ENCODE measurements at regions not wholly inside any gene's neighbourhood (a gene's known extent, or its start where the extent isn't known, plus 50 kb on each side); places are given as distances from the start of the nearest gene placed in this dataset.
"Not testable (repeated sequence)": the region's sequence is repeated elsewhere in the genome, so short reads cannot be mapped to it uniquely, and the experiment has no call there.

DNA sequence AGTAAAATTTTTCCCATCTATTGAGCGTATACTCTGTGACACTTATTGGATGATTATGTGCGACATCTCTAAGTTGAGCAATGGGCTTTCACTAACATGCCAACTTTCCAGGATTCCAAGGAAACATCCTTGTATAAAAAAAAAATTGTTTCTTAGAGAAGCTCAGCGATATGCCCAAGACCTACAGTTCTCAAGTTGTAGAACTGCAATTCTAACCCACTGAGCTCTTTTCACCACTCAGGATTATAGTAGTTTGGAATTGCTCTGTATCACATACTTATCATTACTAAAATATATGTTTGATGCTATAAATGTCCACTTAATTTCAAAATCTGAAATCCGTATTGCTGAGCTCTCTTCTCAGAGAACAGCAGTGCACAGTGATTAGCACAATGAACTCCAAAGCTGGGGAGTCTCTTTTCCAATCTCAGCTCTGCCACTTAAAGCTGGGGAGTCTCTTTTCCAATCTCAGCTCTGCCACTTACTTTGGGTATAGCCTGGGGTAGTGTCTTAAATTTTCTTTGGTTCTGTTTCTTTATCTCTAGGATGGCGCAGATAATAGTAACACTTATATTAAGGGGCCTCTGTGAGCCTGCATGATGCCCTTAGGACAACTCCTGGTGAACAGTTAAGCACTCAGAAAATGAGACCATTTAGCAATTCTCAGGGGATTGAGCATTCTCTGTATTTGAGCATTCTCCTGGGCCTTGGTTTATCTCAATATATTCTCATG, 1722.2 kb upstream of the AGA start:
- no peak for DNase-seq (ENCODE audit: extremely low spot score)
- H3K27ac ChIP-seq (ENCODE audit: low read depth), result no peak overlapping the region
- no peak overlapping the region for H3K4me3 ChIP-seq (ENCODE audit: low read depth, low read length)
- no peaks in the 10 kb centered on the region for H3K36me3 ChIP-seq (ENCODE audit: insufficient read depth)
- H3K4me1 ChIP-seq (ENCODE audit: insufficient read depth), result no peaks in the 10 kb centered on the region
- WGBS, result 72% methylated on average over 5 of the region's 5 CpGs

DNA sequence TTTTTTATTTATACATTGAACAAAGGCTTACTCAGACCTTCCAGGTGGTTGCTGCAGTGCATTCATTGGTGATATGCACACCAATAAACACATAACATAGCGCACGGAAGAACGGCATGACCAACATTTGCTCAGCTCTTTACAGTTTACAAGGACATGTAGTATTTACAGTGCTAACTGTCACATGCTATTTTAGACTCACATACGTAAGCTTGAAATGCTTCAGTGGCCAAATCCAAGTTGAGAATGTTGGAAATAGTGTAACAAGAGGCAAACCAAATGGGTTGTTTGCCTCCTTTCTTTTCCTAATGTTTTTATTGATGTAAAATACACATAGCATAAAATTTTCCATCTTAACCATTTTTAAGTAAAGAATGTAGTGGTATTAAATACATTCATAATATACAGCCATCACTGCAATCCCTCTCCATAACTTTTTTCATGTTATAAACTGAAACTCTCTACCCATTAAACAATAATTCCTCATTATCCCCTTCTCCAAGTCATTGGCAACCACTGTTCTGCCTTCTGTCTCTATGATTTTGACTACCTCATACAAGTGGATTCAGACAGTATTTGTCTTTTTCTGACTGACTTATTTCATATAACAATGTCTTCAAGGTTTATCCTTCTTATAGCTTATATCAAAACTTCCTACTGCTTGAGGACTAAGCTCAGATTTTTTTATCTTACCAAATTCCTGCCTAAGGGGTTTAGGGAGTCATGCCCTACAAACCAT, 1722.9 kb upstream of the AGA start:
- H3K4me1 ChIP-seq (ENCODE audit: insufficient read depth), result no peaks in the 10 kb centered on the region
- H3K36me3 ChIP-seq (ENCODE audit: insufficient read depth), result no peaks in the 10 kb centered on the region
- no peak for DNase-seq (ENCODE audit: extremely low spot score)
- no peak overlapping the region for H3K27ac ChIP-seq (ENCODE audit: low read depth)
- WGBS, result 76% methylated on average over 4 of the region's 4 CpGs
- no peak overlapping the region for H3K4me3 ChIP-seq (ENCODE audit: low read depth, low read length)

DNA sequence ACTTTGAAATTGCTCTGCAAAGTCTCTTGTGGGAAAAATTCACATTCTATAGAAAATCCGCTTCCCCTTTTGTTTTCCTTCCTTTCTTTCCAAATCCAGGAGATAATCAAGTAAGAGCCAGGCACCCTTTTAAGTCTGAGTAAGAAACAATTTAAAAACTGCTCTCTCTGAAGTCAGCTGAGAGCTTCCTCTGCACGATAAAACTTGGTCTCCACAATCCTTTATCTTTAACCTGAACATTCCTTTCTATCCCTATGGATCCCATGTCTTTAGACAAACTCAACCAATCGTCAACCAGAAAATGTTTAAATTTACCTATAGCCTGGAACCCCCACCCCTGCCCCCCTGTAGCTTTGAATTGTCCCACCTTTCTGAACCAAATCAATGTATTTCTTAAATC, 1723.6 kb upstream of the AGA start:
- Histone ChIP-seq H3K4me3 (ENCODE audit: low read depth, low read length) (no peak overlapping the region), H3K36me3 (ENCODE audit: insufficient read depth) (no peaks in the 10 kb centered on the region), H3K4me1 (ENCODE audit: insufficient read depth) (no peaks in the 10 kb centered on the region), H3K27ac (ENCODE audit: low read depth) (no peak overlapping the region)
- 39% methylated on average over 3 of the region's 3 CpGs for WGBS
- DNase-seq (ENCODE audit: extremely low spot score), result no peak

DNA sequence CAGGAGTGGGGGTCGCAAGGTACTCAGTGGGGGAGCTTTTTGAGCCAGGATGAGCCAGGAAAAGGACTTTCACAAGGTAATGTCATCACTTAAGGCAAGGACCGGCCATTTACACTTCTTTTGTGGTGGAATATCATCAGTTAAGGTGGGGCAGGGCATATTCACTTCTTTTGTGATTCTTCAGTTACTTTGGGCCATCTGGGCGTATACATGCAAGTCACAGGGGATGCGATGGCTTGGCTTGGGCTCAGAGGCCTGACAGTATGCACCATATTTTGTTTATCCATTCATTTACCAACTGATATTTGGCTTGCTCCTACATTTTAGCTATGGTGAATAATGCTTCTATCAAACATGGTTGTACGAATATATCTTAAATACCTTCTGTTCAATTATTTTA, 1728.1 kb upstream of the AGA start:
- not testable (repeated sequence) for DNase-seq (ENCODE audit: extremely low spot score)
- WGBS, result 68% methylated on average over 5 of the region's 5 CpGs

DNA sequence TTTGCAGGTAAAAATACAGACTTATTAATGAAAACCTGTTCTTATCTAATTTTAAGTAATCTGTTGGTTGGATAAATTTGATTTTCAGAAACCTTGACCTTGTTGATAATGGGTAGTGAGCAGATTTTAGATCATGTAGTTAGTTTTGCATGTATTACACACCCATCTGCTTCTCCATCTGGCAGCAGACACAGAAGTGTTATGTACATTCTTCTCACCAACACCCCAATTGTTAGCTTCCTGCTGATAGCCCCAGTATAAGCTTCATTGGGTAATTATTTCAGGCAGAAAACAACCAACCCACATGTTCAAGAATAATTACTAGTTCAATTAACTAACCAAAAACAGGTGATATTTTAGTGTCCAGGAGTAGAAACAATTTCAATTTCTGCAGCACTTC, 1740.5 kb upstream of the AGA start:
- no peaks in the 10 kb centered on the region for H3K36me3 ChIP-seq (ENCODE audit: insufficient read depth)
- DNase-seq (ENCODE audit: extremely low spot score), result no peak
- no peak overlapping the region for H3K4me3 ChIP-seq (ENCODE audit: low read depth, low read length)
- H3K27ac ChIP-seq (ENCODE audit: low read depth), result no peak overlapping the region
- H3K4me1 ChIP-seq (ENCODE audit: insufficient read depth), result no peaks in the 10 kb centered on the region

More for the DNA sequence above, 1728.1 kb upstream of the AGA start:
- H3K4me3 ChIP-seq (ENCODE audit: low read depth, low read length); H3K36me3 ChIP-seq (ENCODE audit: insufficient read depth); H3K4me1 ChIP-seq (ENCODE audit: insufficient read depth); H3K27ac ChIP-seq (ENCODE audit: low read depth): not testable (repeated sequence)

DNA sequence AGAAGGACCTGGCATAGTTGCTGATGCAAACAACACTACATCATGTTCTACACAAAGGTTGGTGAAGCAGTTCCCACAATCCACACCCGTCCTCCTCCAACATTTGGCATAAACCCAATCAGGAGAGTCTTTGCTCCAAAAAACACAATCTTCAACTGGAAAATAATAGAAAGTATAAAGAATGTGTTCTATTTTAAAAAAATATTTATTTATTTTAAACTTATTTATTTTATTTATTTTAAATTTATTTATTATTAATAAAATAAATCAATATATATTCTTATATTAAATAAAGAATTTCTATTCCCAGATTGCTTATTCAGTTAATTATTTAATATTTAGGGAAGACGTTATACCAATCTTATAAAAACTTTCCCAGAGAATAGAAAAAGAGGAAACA, 1753.7 kb upstream of the AGA start:
- no peak overlapping the region for H3K4me3 ChIP-seq (ENCODE audit: low read depth, low read length)
- DNase-seq (ENCODE audit: extremely low spot score), result no peak
- H3K36me3 ChIP-seq (ENCODE audit: insufficient read depth), result no peaks in the 10 kb centered on the region
- H3K27ac ChIP-seq (ENCODE audit: low read depth), result no peak overlapping the region
- whole genome bisulfite sequencing, result 87% methylated on average over 2 of the region's 2 CpGs
- no peaks in the 10 kb centered on the region for H3K4me1 ChIP-seq (ENCODE audit: insufficient read depth)

DNA sequence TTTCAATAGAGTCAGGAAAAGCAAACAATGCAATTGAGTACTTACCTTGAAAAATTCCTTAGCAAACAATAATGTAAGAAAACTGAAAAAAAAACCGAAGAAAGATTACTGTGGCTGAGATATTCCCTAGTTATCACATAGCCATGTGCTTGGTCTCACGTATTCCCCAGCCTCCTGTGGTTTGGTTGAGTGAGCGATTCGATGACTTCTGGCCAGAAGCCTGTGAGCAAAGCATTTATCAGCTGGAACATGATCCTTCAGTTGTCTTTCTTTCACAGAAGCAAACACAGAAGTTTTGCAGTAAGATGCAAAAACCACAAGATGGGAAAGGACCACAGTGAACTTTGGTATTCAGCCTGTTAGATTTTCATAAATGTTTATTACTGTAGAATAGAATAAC, 1754.3 kb upstream of the AGA start:
- H3K4me1 ChIP-seq (ENCODE audit: insufficient read depth), result no peaks in the 10 kb centered on the region
- H3K36me3 ChIP-seq (ENCODE audit: insufficient read depth), result no peaks in the 10 kb centered on the region
- no peak for DNase-seq (ENCODE audit: extremely low spot score)
- 53% methylated on average over 4 of the region's 4 CpGs for WGBS
- no peak overlapping the region for H3K4me3 ChIP-seq (ENCODE audit: low read depth, low read length)
- no peak overlapping the region for H3K27ac ChIP-seq (ENCODE audit: low read depth)

DNA sequence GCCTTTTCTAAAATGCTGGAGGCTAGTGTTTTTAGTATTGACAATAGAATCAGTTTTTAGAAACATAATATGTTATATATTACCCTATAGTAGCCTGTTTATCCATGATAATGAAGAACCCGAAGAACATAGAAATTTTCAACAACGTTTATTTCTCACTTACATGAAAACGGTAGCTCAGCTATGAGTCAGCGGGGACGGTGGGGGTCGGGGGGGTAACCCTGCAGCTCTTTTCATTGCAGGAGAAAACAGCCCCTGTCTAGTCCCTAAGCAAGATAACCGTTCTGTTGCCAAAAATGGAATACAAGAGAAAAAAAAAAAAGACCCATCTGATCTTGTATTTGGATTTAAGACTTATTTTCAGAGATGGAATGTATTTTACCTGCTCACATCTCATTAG, 1758.4 kb upstream of the AGA start:
- Histone ChIP-seq H3K36me3 (ENCODE audit: insufficient read depth) (no peaks in the 10 kb centered on the region), H3K4me1 (ENCODE audit: insufficient read depth) (no peaks in the 10 kb centered on the region), H3K27ac (ENCODE audit: low read depth) (no peak overlapping the region), H3K4me3 (ENCODE audit: low read depth, low read length) (no peak overlapping the region)
- DNase-seq (ENCODE audit: extremely low spot score), result no peak
- WGBS, result 82% methylated on average over 7 of the region's 7 CpGs

DNA sequence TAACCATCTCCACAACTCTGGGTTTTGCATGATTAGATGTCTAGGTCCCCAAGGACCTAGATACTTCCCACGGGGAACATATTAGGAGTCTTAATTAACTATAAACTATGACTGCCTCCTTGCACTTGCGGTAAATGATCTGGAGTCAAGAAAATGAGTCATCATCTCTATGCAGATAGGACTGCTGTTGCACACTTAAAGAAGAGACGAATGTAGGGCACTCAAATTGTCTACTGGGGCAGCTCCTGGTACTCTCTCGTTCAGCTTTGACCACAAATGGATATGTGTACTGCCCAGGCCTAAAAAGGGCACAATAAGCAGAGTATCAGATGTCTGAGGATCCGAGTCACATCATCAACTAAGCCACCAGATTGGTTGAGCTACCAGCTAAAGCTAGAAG, 1783.4 kb upstream of the AGA start:
- Histone ChIP-seq H3K4me3 (ENCODE audit: low read depth, low read length) (no peak overlapping the region), H3K27ac (ENCODE audit: low read depth) (no peak overlapping the region), H3K4me1 (ENCODE audit: insufficient read depth) (no peaks in the 10 kb centered on the region), H3K36me3 (ENCODE audit: insufficient read depth) (no peaks in the 10 kb centered on the region)
- DNase-seq (ENCODE audit: extremely low spot score), result no peak
- 78% methylated on average over 5 of the region's 5 CpGs for WGBS

DNA sequence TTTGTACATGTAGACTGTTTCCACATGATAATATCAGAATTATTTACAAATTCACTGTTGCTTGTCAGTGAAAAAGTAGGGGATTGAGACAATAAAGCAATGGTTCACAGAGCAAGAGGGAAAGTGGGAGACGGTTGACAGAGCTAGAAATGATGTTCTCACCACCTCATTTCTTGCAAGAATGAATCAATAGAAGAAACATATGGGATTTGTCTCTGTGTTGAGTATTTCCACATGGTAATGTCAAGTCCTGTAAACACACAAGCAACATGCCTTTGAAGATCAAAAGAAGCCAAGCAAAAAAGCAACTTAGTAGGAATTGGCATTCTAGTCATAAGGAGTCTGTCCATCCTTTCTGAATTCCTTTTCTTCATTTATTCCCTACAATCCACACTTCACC, 1806.6 kb upstream of the AGA start:
- Histone ChIP-seq H3K4me1 (ENCODE audit: insufficient read depth) (no peaks in the 10 kb centered on the region), H3K4me3 (ENCODE audit: low read depth, low read length) (no peak overlapping the region), H3K27ac (ENCODE audit: low read depth) (no peak overlapping the region), H3K36me3 (ENCODE audit: insufficient read depth) (no peaks in the 10 kb centered on the region)
- WGBS, result 38% methylated on average over 1 of the region's 1 CpG
- no peak for DNase-seq (ENCODE audit: extremely low spot score)

DNA sequence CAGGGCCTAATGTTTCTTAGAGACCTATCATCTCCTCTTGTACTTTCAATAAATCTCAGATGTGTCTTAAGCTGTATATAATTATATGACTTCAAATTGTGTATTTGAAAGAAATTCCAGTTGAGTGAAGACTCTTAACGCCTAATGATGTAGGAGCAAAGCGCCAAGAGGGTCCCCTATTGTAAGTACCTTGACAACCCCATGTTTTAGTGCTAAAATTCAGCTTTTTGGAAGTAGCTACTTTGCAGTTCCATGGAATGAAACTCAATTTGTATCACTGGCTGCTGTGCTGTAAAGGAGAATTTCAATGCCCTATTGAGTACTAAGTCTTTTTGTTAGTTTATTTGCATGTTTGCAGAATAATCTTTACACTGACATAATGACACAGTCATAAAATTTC, 1826.6 kb upstream of the AGA start:
- Histone ChIP-seq H3K4me3 (ENCODE audit: low read depth, low read length) (no peak overlapping the region), H3K36me3 (ENCODE audit: insufficient read depth) (no peaks in the 10 kb centered on the region), H3K4me1 (ENCODE audit: insufficient read depth) (no peaks in the 10 kb centered on the region), H3K27ac (ENCODE audit: low read depth) (no peak overlapping the region)
- WGBS, result 87% methylated on average over 2 of the region's 2 CpGs
- no peak for DNase-seq (ENCODE audit: extremely low spot score)

DNA sequence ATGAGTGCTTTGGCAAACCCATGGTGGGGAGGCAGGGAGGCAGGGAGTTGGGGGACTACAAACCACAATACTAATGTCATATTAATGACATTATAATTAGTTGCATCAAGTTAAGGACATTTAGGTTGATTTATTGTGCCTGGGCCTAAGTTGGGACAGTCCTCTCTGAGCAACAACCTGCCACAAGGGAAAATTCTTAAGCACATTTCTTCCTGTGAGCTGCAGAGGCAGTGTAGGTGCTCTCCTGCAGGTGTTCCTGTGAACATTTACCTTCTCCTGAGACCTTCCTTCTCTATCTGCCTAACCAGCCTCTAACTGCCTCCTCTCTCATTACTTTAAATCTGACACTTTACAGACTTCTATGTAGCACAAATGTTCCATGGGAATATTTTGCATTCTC, 1830.0 kb upstream of the AGA start:
- Histone ChIP-seq H3K36me3 (ENCODE audit: insufficient read depth) (no peaks in the 10 kb centered on the region), H3K4me1 (ENCODE audit: insufficient read depth) (no peaks in the 10 kb centered on the region), H3K4me3 (ENCODE audit: low read depth, low read length) (no peak overlapping the region), H3K27ac (ENCODE audit: low read depth) (no peak overlapping the region)
- no peak for DNase-seq (ENCODE audit: extremely low spot score)

DNA sequence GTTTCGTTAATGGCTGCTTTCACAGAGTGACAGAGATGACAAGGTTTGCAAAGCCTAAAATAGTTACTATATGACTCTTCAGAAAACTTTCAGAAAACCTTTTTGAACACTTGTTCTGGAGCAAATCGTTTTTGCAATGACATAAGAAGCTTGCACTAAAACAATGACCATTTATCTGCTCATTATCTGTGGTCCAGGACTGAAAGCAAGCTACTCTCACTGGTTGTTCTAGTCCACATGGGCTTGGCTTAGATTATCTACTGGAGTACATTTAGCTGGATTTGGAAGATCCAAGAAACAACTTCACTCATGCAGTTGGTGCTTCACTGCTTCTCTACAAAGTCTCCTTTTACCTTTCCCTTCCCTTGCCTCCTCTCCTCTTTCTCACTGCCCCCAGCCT, 1836.4 kb upstream of the AGA start:
- DNase-seq (ENCODE audit: extremely low spot score), result no peak
- Histone ChIP-seq H3K36me3 (ENCODE audit: insufficient read depth) (no peaks in the 10 kb centered on the region), H3K27ac (ENCODE audit: low read depth) (no peak overlapping the region), H3K4me3 (ENCODE audit: low read depth, low read length) (no peak overlapping the region), H3K4me1 (ENCODE audit: insufficient read depth) (no peaks in the 10 kb centered on the region)
- WGBS, result 63% methylated on average over 2 of the region's 2 CpGs

DNA sequence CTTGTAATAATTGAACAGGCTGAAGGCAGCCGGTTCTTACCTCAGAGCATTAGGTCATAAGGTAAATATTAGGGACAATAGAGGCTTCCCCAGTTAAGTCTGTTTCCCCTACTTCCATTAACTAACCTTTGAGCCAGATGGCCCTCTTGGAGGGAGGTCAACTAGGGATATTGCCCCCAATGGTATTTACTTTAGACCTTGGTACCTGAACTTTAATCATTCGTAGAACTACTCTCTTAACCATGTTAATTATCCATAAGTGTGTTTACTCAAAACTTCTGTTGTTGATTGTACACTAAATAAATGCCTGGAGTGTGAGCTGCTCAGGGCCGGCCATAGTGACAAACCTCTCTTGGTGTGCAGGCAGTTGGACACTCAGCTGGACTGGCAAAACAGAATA, 1843.5 kb upstream of the AGA start:
- Histone ChIP-seq H3K36me3 (ENCODE audit: insufficient read depth) (no peaks in the 10 kb centered on the region), H3K4me3 (ENCODE audit: low read depth, low read length) (no peak overlapping the region), H3K27ac (ENCODE audit: low read depth) (no peak overlapping the region), H3K4me1 (ENCODE audit: insufficient read depth) (no peaks in the 10 kb centered on the region)
- DNase-seq (ENCODE audit: extremely low spot score), result no peak
- WGBS, result 72% methylated on average over 3 of the region's 3 CpGs
